Lung (tissue), 11 donors: ENCODE measurements at regions not wholly inside any gene's neighbourhood (a gene's known extent, or its start where the extent isn't known, plus 50 kb on each side); places are given as distances from the start of the nearest gene placed in this dataset.

Experiments used
- ATAC-seq: fragments of 200-7000 bp; cut with Tn5 transposase; one replicate; pipeline ENCODE4 v1.9.1; 2020; ENCODE audit warnings: moderate number of reproducible peaks; ENCODE audit not compliant: insufficient read depth, low FRiP score
- DNase-seq, 3 donors: peaks; one replicate each; pipeline ENCODE4 v3.0.0-alpha.2; 2013 to 2017
- H3K27ac ChIP-seq, 2 donors: one replicate each; pipeline ENCODE4 v1.5.1; 2013; ENCODE audit warnings: mild to moderate bottlenecking in 2 of 2, moderate library complexity in 2 of 2, control low read depth in 1 of 2, inconsistent platforms in 1 of 2, low read depth in 1 of 2, low read length in 1 of 2
- H3K27me3 ChIP-seq, 3 donors: one replicate each; pipeline ENCODE4 v1.5.1; 2013; ENCODE audit warnings: low read length in 2 of 3; ENCODE audit not compliant: control insufficient read depth in 3 of 3, insufficient read depth in 3 of 3
- H3K36me3 ChIP-seq, 4 donors: one replicate each; pipeline ENCODE4 v1.5.1; 2013; ENCODE audit warnings: low read length in 4 of 4, mild to moderate bottlenecking in 1 of 4, moderate library complexity in 1 of 4; ENCODE audit not compliant: control insufficient read depth in 4 of 4, insufficient read depth in 4 of 4
- H3K4me1 ChIP-seq, 5 donors: one replicate each; pipeline ENCODE4 v1.5.1; 2013; ENCODE audit warnings: low read length in 5 of 5, mild to moderate bottlenecking in 2 of 5, moderate library complexity in 1 of 5; ENCODE audit not compliant: control insufficient read depth in 5 of 5, insufficient read depth in 5 of 5
- H3K4me3 ChIP-seq: one replicate; pipeline ENCODE4 v1.5.1; 2013; ENCODE audit warnings: mild to moderate bottlenecking, control low read depth, moderate library complexity
- H3K9ac ChIP-seq, 2 donors: one replicate each; pipeline ENCODE4 v1.5.1; 2013; ENCODE audit warnings: low read length in 2 of 2, control low read depth in 1 of 2; ENCODE audit not compliant: insufficient read depth in 1 of 2
- H3K9me3 ChIP-seq, 4 donors: one replicate each; pipeline ENCODE4 v1.5.1; 2013; ENCODE audit warnings: low read length in 3 of 4, mild to moderate bottlenecking in 1 of 4, moderate library complexity in 1 of 4; ENCODE audit not compliant: control insufficient read depth in 4 of 4, insufficient read depth in 3 of 4
- CTCF ChIP-seq: IDR thresholded peaks from 2 replicates; pipeline ENCODE4 v1.5.1; 2012; ENCODE audit warnings: mild to moderate bottlenecking; ENCODE audit errors: control extremely low read depth, extremely low read depth
- WGBS, 2 donors: extraction: QIAGEN DNeasy Blood & Tissue Kit; methylation state at CpG; one replicate each; pipeline ENCODE4 v1.1.7; 2013; 5-methylcytosine and 5-hydroxymethylcytosine counted together
- donor health status: control.
- donor health status: control.
- donor health status: Bipolar disorder and iron deficiency.
- donor health status: healthy.
- donor health status: DM: yes; HTN: yes; CAD: no.

GRCh38 chr4:32207456-32207855 is 1487.3 kb downstream of the PCDH7 start:
- Histone ChIP-seq H3K9me3 (peaks cover 0 to 5% (median 2%) of the 10 kb centered on the region in 4 donors), H3K9ac (no peak overlapping the region), H3K4me3 (no peak overlapping the region), H3K27me3 (no peaks in the 10 kb centered on the region), H3K36me3 (no peaks in the 10 kb centered on the region), H3K4me1 (no peaks in the 10 kb centered on the region), H3K27ac (no peak overlapping the region)
- no peak for ATAC-seq
- DNase-seq: no peak
- TF ChIP-seq CTCF: no peak

DNA sequence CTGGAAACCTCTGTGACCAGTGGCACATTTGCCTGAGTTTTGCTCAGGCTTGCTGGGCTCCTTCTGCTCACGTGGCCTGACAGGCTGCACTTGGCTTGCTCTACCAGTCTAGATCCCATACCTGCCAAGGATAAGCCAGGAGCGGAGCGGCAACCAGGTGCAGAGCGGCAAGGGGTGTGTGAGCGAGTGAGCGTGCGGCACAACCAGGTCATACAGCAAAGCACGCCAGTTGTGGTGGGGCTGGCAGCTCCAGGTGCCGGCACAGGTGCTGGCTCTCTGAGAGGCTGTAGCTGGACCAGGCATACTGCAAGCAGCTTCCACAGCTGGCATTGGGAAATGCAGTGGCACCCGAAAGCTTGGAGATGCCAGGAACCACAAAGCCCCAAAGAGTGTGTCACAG is 1495.1 kb downstream of the PCDH7 start:
- 94% methylated on average over 10 of the region's 10 CpGs for WGBS, 2 donors
- H3K27me3 ChIP-seq: no peaks in the 10 kb centered on the region

DNA sequence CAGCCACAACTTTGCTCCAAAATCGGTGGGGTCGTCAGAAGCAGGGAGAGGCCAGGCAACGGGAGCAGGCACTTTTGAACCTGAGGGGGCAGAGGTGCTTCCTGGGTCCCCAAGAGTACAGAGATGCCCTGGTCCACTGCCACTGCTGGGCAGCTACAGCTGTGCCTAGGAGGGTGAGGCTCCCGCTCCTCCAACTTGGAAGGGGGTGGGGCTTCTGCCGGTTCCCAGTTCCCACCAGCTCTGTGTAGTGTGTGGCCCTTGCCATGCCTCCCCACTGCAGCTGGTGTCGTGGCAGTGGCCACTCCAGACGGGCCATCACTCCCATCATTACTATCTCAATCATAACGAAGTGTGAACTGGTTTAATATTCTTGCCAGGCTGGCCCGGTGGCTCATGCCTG is 1496.3 kb downstream of the PCDH7 start:
- ATAC-seq (no peak), DNase-seq (no peak)
- WGBS, 2 donors: 84 to 88% methylated on average over 9 of the region's 9 CpGs
- Histone ChIP-seq H3K4me1 (no peaks in the 10 kb centered on the region), H3K27ac (no peak overlapping the region), H3K9me3 (peaks cover 0 to 5% (median 0%) of the 10 kb centered on the region in 4 donors), H3K9ac (no peak overlapping the region), H3K36me3 (no peaks in the 10 kb centered on the region), H3K4me3 (no peak overlapping the region), H3K27me3 (no peaks in the 10 kb centered on the region)
- TF ChIP-seq CTCF: no peak

More for the DNA sequence above, 1495.1 kb downstream of the PCDH7 start:
- Histone ChIP-seq H3K9ac (no peak overlapping the region), H3K9me3 (peaks cover 0 to 5% (median 0%) of the 10 kb centered on the region in 4 donors), H3K36me3 (no peaks in the 10 kb centered on the region), H3K4me3 (no peak overlapping the region), H3K27ac (no peak overlapping the region), H3K4me1 (no peaks in the 10 kb centered on the region)
- no peak for DNase-seq
- TF ChIP-seq CTCF: no peak
- ATAC-seq: no peak
